Activated naive CD4-positive, alpha-beta T cell treated with anti-CD3 and anti-CD28 coated beads, Interleukin-2, amount 50 U/mL, for 72 hours (primary cell): ENCODE measurements at regions not wholly inside any gene's neighbourhood (a gene's known extent, or its start where the extent isn't known, plus 50 kb on each side); places are given as distances from the start of the nearest gene placed in this dataset.
A peak's percentile ranks its signal among the peaks of the same experiment; 100 is the strongest.

Experiments
- ATAC-seq, 2 donors: fragments of 150-1000 bp; cut with Tn5 transposase; 2 replicates each; pipeline ENCODE4 v1.10.0; 2021; ENCODE audit warnings: mild to moderate bottlenecking in 2 of 2, moderate library complexity in 2 of 2
- DNase-seq, 2 donors: peaks; one replicate each; pipeline ENCODE4 v3.0.0; 2021 to 2022; ENCODE audit warnings: low spot score in 2 of 2
- H3K27ac Mint-ChIP-seq, 2 donors: one replicate each; pipeline ENCODE4 v1.8.0; 2022; ENCODE audit warnings: mild to moderate bottlenecking in 2 of 2, mixed read lengths in 2 of 2
- H3K36me3 Mint-ChIP-seq, 2 donors: one replicate each; pipeline ENCODE4 v1.8.0; 2022; ENCODE audit warnings: mixed read lengths in 2 of 2
- H3K9me3 Mint-ChIP-seq, 2 donors: one replicate each; pipeline ENCODE4 v1.8.0; 2022; ENCODE audit warnings: mixed read lengths in 2 of 2

GRCh38 chr5:2048664-2049063 lies 165.9 kb upstream of the IRX4 start:
- peaks cover 0 to 5% of the 10 kb centered on the region in 2 donors for H3K9me3 Mint-ChIP-seq
- DNase-seq = no peak
- ATAC-seq = no peak
- H3K36me3 Mint-ChIP-seq = no peaks in the 10 kb centered on the region
- no peak overlapping the region for H3K27ac Mint-ChIP-seq

DNA sequence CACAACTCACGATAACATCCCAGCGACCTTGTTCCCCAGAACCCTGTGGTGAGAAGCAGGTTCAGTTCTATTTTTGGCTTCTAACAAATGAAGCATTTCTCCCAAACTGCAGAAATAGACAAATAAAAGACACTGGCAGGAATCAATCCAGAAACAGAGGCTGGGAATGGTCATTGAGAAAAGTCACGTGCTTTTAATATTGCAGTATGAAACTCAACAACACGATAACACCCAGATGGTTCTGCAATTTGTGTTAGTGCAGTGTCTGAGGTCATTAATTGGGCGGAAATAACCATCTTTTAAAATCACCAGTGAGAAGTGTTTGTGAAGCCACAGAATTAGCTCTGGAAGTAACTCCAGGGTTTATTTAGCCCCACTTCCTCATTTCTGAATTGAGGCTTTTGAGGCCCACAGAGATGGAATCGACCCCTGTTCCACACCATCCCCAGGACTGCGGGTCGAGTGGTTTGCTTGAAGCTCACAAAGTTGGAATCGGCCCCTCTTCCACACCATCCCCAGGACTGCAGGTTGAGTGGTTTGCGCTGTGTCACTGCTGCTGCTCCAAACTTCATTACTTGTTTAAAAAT lies 164.7 kb upstream of the IRX4 start:
- DNase-seq (no peak), ATAC-seq (no peak)
- peaks cover 0 to 5% of the 10 kb centered on the region in 2 donors for H3K9me3 Mint-ChIP-seq
- H3K36me3 Mint-ChIP-seq = no peaks in the 10 kb centered on the region
- no peak overlapping the region for H3K27ac Mint-ChIP-seq

- peaks cover 0 to 5% of the 10 kb centered on the region in 2 donors for H3K9me3 Mint-ChIP-seq
- no peak overlapping the region for H3K27ac Mint-ChIP-seq
- ATAC-seq (no peak), DNase-seq (no peak)
- no peaks in the 10 kb centered on the region for H3K36me3 Mint-ChIP-seq
Observed at GRCh38 chr5:2044041-2044440, 161.3 kb upstream of the IRX4 start.

GRCh38 chr5:2039180-2039531 lies 156.4 kb upstream of the IRX4 start:
- Mint-ChIP-seq H3K36me3 (no peaks in the 10 kb centered on the region), H3K27ac (no peak overlapping the region), H3K9me3 (no peaks in the 10 kb centered on the region)
- no peak for DNase-seq
- no peak for ATAC-seq

DNA sequence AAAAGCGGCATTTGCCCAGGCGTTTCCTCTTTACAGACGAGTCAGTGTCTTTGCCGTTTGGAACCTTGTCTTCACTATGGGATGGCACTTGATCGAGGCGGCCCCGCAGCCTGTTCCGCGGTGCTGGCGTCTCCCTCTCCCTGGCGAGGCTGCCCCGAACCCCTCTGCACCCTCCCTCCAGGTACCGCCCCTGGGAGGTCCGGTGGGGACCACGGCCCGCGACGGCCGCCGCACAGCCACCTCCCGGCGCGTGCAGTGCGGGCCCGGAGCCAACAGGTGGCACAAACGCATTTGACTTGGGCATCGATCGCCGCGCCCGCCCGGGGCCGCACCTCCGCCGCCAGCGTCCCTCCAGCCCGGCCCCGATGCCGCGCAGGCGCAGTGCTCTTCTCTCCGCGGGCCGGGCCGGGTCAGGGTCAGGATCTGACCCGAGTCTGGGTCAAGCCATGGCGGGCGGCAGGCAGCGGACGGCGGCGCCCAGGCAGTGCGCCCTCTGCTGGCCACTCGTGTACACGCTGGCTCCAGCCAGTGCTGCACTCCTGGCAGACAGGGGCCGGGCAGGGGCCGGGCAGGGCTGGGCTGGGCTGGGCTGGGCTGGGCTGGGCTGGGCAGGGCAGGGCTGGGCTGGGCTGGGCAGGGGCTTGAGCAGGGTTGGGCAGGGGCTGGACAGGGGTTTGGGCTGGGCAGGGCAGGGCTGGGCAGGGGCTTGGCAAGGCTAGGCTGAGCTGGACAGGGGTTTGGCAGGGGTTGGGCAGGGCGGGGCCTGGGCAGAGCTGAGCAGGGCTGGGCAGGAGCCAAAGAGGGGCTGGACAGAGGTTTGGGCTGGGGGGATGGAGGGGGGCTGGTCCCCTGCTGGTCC lies 155.8 kb upstream of the IRX4 start:
- ATAC-seq (peak; percentile 92 to 95), DNase-seq (peak; percentile 72 to 79)
- no peaks in the 10 kb centered on the region for H3K36me3 Mint-ChIP-seq
- no peaks in the 10 kb centered on the region for H3K9me3 Mint-ChIP-seq
- no peak overlapping the region for H3K27ac Mint-ChIP-seq

DNA sequence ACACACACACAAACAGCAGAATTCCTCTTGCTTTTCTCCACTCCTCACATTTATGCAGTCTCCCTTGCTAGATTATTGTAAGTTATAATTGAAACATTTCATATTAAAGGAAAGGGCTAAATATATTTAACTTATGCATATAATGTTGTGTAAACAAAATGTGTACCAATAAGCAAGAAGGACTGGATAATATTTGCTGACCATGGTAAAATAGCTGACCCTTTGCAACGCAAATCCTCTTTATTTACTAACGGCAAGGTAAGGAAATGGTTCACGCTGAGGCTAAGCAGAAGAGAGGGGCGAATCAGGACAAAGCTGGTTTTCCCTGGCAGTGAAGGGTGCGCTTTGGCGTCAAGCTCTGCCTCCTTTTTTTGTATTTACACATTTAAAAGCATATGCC lies 154.2 kb upstream of the IRX4 start:
- H3K27ac Mint-ChIP-seq = no peak overlapping the region
- peaks cover 0 to 4% of the 10 kb centered on the region in 2 donors for H3K9me3 Mint-ChIP-seq
- no peak for ATAC-seq
- DNase-seq = no peak
- peaks cover 0 to 5% of the 10 kb centered on the region in 2 donors for H3K36me3 Mint-ChIP-seq

- Mint-ChIP-seq H3K9me3 (peaks cover 0 to 8% of the 10 kb centered on the region in 2 donors), H3K36me3 (peaks cover 0 to 12% of the 10 kb centered on the region in 2 donors), H3K27ac (no peak overlapping the region)
- ATAC-seq (no peak), DNase-seq (no peak)
Observed at GRCh38 chr5:2032432-2032831, 149.7 kb upstream of the IRX4 start.

DNA sequence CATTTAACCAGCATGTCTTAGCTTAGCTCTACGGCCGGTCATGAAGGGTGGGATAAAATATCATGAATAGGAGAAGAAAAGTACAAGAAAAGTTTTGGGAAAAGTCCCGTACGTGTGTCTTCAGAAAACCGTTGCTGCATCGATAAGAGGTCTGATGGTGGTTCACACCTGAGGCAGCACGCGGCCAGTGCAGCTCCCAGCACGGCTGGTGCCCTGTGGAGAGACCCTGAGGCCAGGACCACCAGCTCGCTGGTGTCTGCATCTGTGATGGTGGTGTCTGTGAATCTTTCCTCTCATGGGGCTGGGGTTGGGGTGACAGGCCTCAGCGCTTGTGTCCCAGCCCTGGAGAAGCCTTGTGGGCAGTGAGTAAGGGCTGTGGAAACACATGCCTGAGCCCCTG lies 148.9 kb upstream of the IRX4 start:
- Mint-ChIP-seq H3K27ac (no peak overlapping the region), H3K36me3 (peaks cover 0 to 12% of the 10 kb centered on the region in 2 donors), H3K9me3 (peaks cover 0 to 8% of the 10 kb centered on the region in 2 donors)
- DNase-seq (no peak), ATAC-seq (no peak)

GRCh38 chr5:2030131-2030530 lies 147.4 kb upstream of the IRX4 start:
- peaks cover 0 to 12% of the 10 kb centered on the region in 2 donors for H3K36me3 Mint-ChIP-seq
- no peak overlapping the region for H3K27ac Mint-ChIP-seq
- peaks cover 0 to 8% of the 10 kb centered on the region in 2 donors for H3K9me3 Mint-ChIP-seq
- DNase-seq = no peak
- ATAC-seq = no peak

- ATAC-seq (no peak), DNase-seq (no peak)
- H3K9me3 Mint-ChIP-seq = peaks cover 0 to 8% of the 10 kb centered on the region in 2 donors
- no peak overlapping the region for H3K27ac Mint-ChIP-seq
- H3K36me3 Mint-ChIP-seq = peaks cover 0 to 12% of the 10 kb centered on the region in 2 donors
Observed at GRCh38 chr5:2029206-2029605, 146.5 kb upstream of the IRX4 start.

- Mint-ChIP-seq H3K9me3 (peaks cover 0 to 3% of the 10 kb centered on the region in 2 donors), H3K27ac (no peak overlapping the region), H3K36me3 (peaks cover 0 to 7% of the 10 kb centered on the region in 2 donors)
- DNase-seq (no peak), ATAC-seq (no peak)
Observed at GRCh38 chr5:2027790-2028189, 145.1 kb upstream of the IRX4 start.

DNA sequence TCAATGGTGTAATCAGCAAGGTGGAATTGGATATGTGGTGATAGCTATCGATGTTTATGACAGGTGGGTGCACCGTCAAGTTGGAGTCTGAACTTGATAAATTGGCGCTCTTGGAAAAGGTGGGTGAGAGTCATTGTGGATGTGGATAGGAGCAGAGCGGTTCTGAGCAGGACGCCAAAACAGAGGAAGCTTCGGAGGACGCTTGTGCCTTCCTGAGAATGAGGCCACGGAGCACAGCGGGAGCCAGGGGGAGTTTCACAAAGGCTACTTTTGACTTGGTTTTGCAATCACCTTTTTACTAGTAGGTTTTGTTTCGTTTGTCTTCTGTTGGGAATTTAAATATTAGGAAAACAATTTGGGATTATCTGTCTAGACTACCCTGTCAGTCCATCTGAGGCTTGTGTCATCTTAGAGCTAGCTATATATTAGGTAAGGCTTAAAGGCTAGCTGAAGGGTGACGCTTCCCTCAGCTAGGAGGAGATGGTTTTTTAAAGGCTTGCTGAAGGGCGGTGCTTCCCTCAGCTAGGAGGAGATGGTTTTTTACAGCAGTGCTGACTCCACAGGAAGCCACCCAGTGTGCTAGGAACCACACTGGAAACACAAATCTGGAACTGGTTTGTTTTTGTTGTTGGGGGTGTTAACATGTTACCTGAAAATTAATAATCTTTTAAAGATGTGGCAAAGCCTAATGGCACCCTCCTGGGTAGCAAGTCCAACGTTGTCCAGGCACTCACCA lies 142.4 kb upstream of the IRX4 start:
- peaks cover 0 to 7% of the 10 kb centered on the region in 2 donors for H3K36me3 Mint-ChIP-seq
- H3K27ac Mint-ChIP-seq = no peak overlapping the region
- no peak for DNase-seq
- peaks cover 0 to 3% of the 10 kb centered on the region in 2 donors for H3K9me3 Mint-ChIP-seq
- no peak for ATAC-seq

DNA sequence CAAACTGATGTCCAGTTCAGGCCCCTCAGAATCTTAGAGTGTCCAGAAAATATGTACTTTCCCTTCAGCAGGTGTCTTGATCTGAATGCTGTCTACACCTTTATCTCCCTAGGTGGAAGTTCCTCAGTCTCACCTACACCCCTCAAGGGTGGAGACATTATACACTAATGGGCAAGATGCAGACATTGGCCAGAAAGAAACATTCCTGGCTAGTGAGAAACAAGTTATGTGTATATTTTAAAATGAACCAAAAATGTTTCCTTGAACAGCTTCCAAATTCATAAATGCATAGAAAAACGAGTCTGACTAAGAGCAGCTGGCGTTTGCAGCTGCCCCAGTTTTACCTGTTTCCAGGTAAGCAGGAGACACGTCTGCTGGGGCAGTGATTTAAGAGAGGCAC lies 140.5 kb upstream of the IRX4 start:
- H3K27ac Mint-ChIP-seq = no peak overlapping the region
- H3K9me3 Mint-ChIP-seq = no peaks in the 10 kb centered on the region
- ATAC-seq (no peak), DNase-seq (no peak)
- H3K36me3 Mint-ChIP-seq = peaks cover 0 to 1% of the 10 kb centered on the region in 2 donors

- Mint-ChIP-seq H3K27ac (no peak overlapping the region), H3K36me3 (no peaks in the 10 kb centered on the region), H3K9me3 (no peaks in the 10 kb centered on the region)
- DNase-seq (no peak), ATAC-seq (no peak)
Observed at GRCh38 chr5:2022436-2022835, 139.7 kb upstream of the IRX4 start.

DNA sequence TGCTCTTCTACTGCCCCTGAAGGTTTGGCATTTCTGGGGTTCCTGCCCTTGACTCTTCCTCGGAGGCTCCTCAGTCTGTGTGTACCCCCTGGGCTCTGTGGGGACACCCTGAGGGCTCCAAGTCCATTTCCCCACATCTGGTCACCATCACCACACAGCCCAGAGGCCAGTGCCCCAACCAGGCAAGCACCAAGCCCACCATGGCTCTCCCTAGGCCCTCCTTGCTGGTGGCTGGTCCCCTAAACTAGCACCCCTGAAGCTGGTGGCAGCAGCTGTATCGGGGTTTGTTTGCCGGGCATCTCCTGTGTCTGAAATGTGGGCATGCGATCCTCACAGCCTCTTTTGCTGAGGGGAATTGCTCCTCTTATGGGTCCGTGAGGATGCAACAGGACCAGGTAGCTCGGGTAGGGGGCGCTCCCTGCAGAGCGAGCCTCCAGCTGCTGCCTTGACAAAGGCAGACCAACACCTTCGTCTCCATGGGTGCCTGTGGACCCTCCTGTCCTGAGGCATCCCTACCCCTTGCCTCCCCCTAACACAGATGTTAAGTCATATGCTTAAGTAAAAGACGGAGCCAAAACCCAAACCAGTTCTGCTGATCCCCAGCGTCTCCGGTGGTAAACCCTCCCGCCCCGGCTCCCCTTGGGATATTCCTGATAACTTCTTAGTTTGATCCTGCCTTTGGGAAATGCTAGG lies 138.9 kb upstream of the IRX4 start:
- Mint-ChIP-seq H3K27ac (no peak overlapping the region), H3K9me3 (no peaks in the 10 kb centered on the region), H3K36me3 (no peaks in the 10 kb centered on the region)
- no peak for DNase-seq
- no peak for ATAC-seq

- Mint-ChIP-seq H3K36me3 (no peaks in the 10 kb centered on the region), H3K27ac (no peak overlapping the region), H3K9me3 (no peaks in the 10 kb centered on the region)
- ATAC-seq = no peak
- DNase-seq = no peak
Observed at GRCh38 chr5:2020730-2021129, 138.0 kb upstream of the IRX4 start.

GRCh38 chr5:2019716-2020115 lies 137.0 kb upstream of the IRX4 start:
- DNase-seq (no peak), ATAC-seq (no peak)
- Mint-ChIP-seq H3K36me3 (no peaks in the 10 kb centered on the region), H3K27ac (no peak overlapping the region), H3K9me3 (no peaks in the 10 kb centered on the region)
